ENCODE measurements at regions not wholly inside any gene's neighbourhood (a gene's known extent, or its start where the extent isn't known, plus 50 kb on each side); places are given as distances from the start of the nearest gene placed in this dataset.
A peak's percentile ranks its signal among the peaks of the same experiment; 100 is the strongest.

DNA sequence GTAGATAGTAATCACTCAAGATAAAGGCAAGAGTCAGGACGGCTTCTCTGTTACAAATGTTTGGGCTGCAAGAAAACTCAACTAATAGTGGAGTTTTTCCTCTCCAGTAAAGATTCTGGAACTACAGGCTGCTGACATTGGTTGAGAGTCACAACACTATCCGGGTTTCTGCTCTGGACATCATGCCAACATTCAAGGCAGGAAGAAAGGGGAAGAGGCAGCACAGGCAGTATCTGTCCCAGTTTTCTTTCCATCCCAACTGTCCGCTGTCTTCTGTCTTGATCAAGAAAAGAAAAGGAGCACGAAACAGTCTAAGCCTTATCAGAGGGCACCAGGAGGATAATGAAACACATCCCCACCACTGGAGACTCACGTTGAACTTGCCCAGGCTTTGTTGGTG, 132.1 kb downstream of the MAIP1 start:
- no peak for DNase-seq (ENCODE audit: low spot score, unreplicated experiment)
- no peak for TF ChIP-seq CTCF (IDR thresholded peaks at IDR 0.05; ENCODE audit: unreplicated experiment)
- Mint-ChIP-seq H3K36me3 (ENCODE audit: insufficient read depth) (no peaks in the 10 kb centered on the region), H3K27ac (peak overlapping the region; percentile 29), H3K27me3 (no peaks in the 10 kb centered on the region), H3K4me1 (ENCODE audit: low read depth) (peaks cover 60% of the 10 kb centered on the region), H3K9me3 (ENCODE audit: low read depth) (no peaks in the 10 kb centered on the region), H3K4me3 (ENCODE audit: low read depth) (peak overlapping the region; percentile 2)

GRCh38 chr2:200089040-200089755, 133.8 kb downstream of the MAIP1 start:
- Mint-ChIP-seq H3K27ac (peak overlapping the region; percentile 72), H3K36me3 (ENCODE audit: insufficient read depth) (no peaks in the 10 kb centered on the region), H3K27me3 (no peaks in the 10 kb centered on the region), H3K4me1 (ENCODE audit: low read depth) (peaks cover 63% of the 10 kb centered on the region), H3K4me3 (ENCODE audit: low read depth) (no peak overlapping the region), H3K9me3 (ENCODE audit: low read depth) (no peaks in the 10 kb centered on the region)
- no peak for TF ChIP-seq CTCF (IDR thresholded peaks at IDR 0.05; ENCODE audit: unreplicated experiment)
- DNase-seq (ENCODE audit: low spot score, unreplicated experiment), result no peak

DNA sequence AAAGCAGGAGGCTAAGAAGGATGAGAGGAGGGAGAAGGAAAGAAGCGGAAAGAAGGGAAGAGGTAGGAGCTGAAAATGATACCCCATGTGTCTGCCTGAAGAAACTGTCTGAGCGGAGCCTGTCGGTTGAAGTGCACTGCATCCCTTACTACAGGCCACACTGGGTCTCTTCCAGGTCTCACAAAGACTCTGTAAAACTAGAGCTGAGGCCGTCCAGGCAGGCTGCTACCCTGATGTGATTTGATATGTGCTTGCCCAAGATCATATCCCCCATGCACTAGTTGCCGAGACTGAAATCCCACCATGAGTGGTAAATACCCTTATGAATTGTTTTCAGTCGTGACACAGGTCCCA, 134.4 kb downstream of the MAIP1 start:
- DNase-seq (ENCODE audit: low spot score, unreplicated experiment), result no peak
- TF ChIP-seq CTCF (IDR thresholded peaks at IDR 0.05; ENCODE audit: unreplicated experiment), result no peak
- peak overlapping the region; percentile 72 for H3K27ac Mint-ChIP-seq
- H3K9me3 Mint-ChIP-seq (ENCODE audit: low read depth), result no peaks in the 10 kb centered on the region
- no peaks in the 10 kb centered on the region for H3K27me3 Mint-ChIP-seq
- peaks cover 63% of the 10 kb centered on the region for H3K4me1 Mint-ChIP-seq (ENCODE audit: low read depth)
- H3K36me3 Mint-ChIP-seq (ENCODE audit: insufficient read depth), result no peaks in the 10 kb centered on the region
- H3K4me3 Mint-ChIP-seq (ENCODE audit: low read depth), result no peak overlapping the region

DNA sequence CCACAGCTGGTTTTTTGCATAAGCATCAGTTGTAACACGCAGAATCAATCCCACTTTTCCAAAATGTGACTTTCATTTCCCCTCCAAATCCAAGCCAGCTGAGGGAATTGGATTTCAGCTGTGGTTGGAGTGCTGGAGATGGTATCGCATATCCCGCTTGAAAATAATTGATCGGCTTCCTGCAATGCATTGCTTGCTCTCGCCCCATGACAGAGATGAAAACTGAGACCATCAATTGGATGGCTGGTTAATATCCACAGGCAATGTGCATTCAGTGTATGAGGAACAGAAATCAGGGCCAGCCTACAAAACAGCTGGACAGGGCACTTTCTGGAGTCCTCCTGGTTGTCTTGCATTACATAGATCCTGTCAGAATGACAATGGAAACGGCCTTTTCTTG, 135.3 kb downstream of the MAIP1 start:
- peaks cover 67% of the 10 kb centered on the region for H3K4me1 Mint-ChIP-seq (ENCODE audit: low read depth)
- H3K36me3 Mint-ChIP-seq (ENCODE audit: insufficient read depth), result no peaks in the 10 kb centered on the region
- H3K4me3 Mint-ChIP-seq (ENCODE audit: low read depth), result no peak overlapping the region
- H3K27ac Mint-ChIP-seq, result no peak overlapping the region
- H3K9me3 Mint-ChIP-seq (ENCODE audit: low read depth), result no peaks in the 10 kb centered on the region
- DNase-seq (ENCODE audit: low spot score, unreplicated experiment), result no peak
- TF ChIP-seq CTCF (IDR thresholded peaks at IDR 0.05; ENCODE audit: unreplicated experiment), result no peak
- H3K27me3 Mint-ChIP-seq, result no peaks in the 10 kb centered on the region

DNA sequence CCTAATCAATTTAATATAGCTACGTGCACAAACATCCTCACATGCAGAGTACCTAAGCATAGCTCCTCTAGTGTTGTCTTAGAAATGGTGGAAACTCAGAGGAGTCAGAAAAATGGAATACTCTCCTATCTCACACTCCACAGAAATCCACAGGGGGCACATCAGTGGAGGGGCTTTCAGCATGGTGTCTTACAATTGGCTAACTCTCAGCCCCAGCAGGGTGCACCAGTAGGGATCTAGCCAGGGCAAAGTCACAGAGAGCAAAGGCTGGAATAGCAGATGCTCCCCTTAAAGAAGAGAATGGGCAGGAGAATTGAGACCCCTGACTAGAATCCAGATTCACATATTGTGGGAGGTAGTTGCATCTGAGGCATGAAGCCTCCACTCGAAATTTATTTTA, 135.7 kb downstream of the MAIP1 start:
- Mint-ChIP-seq H3K9me3 (ENCODE audit: low read depth) (no peaks in the 10 kb centered on the region), H3K36me3 (ENCODE audit: insufficient read depth) (no peaks in the 10 kb centered on the region), H3K4me3 (ENCODE audit: low read depth) (no peak overlapping the region), H3K4me1 (ENCODE audit: low read depth) (peaks cover 67% of the 10 kb centered on the region), H3K27ac (no peak overlapping the region), H3K27me3 (no peaks in the 10 kb centered on the region)
- no peak for DNase-seq (ENCODE audit: low spot score, unreplicated experiment)
- no peak for TF ChIP-seq CTCF (IDR thresholded peaks at IDR 0.05; ENCODE audit: unreplicated experiment)
